ENCODE measurements at regions not wholly inside any gene's neighbourhood (a gene's known extent, or its start where the extent isn't known, plus 50 kb on each side); places are given as distances from the start of the nearest gene placed in this dataset.

DNA sequence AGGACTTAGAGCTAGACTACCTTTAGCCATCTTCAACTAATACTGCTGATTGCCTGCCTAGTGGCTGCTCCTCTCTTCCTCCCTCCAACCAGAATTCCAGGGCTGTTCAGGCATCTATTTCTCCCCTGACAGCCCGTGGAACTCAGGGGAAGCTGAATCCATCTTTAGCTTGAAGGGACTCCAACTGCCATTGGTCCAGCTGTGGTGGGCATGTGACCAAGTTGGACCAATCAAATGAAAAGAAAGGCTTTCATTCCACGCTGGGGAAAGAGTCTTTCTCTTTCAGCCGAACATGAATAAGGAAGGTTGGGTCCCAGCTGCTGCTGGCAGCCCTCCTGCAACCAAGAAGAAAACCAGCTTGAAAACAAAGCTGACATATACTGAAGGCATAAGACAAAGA, 168.5 kb upstream of the OBI1 start:
- no peaks in the 10 kb centered on the region for H3K4me1 ChIP-seq
- no peaks in the 10 kb centered on the region for H3K36me3 ChIP-seq
- TF ChIP-seq, protein P1, sequence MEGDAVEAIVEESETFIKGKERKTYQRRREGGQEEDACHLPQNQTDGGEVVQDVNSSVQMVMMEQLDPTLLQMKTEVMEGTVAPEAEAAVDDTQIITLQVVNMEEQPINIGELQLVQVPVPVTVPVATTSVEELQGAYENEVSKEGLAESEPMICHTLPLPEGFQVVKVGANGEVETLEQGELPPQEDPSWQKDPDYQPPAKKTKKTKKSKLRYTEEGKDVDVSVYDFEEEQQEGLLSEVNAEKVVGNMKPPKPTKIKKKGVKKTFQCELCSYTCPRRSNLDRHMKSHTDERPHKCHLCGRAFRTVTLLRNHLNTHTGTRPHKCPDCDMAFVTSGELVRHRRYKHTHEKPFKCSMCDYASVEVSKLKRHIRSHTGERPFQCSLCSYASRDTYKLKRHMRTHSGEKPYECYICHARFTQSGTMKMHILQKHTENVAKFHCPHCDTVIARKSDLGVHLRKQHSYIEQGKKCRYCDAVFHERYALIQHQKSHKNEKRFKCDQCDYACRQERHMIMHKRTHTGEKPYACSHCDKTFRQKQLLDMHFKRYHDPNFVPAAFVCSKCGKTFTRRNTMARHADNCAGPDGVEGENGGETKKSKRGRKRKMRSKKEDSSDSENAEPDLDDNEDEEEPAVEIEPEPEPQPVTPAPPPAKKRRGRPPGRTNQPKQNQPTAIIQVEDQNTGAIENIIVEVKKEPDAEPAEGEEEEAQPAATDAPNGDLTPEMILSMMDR (IDR thresholded peaks at IDR 0.05), result no peak
- no peak for TF ChIP-seq POLR2A (IDR thresholded peaks at IDR 0.05)
- intact Hi-C loops (cut with DNase I), result no loop called here
- WGBS (ENCODE audit: insufficient coverage, low coverage, low lambda C conversion rate, missing lambda C conversion rate), result 57% methylated on average over 3 of the region's 3 CpGs
- no peak for DNase-seq
- no peaks in the 10 kb centered on the region for H3K27me3 ChIP-seq
- no peaks in the 10 kb centered on the region for H3K9me3 ChIP-seq
- H3K27ac ChIP-seq, result no peak overlapping the region
- H3K4me3 ChIP-seq, result no peak overlapping the region
- ATAC-seq, result no peak

DNA sequence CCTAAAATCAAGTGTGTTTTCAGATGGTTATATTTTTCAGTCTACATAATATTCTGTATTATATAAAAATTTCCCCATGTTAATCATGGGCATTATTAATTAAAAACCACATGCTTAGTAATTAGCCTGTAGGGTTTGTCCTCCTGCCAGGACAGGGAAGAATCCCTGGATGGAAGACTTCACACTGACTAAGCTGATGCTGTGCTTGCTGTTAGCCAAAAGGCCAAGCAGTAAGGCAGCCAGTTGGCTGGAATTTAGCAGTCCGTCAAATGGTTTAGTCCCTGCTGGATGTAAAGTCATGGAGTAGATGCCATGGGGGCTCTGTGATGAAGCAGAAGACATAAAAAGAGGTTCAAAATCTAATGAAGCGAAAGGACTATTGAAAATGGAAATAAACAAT, 168.0 kb upstream of the OBI1 start:
- Histone ChIP-seq H3K4me1 (no peaks in the 10 kb centered on the region), H3K27me3 (no peaks in the 10 kb centered on the region), H3K27ac (no peak overlapping the region), H3K4me3 (no peak overlapping the region), H3K9me3 (no peaks in the 10 kb centered on the region), H3K36me3 (no peaks in the 10 kb centered on the region)
- 52% methylated on average over 2 of the region's 2 CpGs for WGBS (ENCODE audit: insufficient coverage, low coverage, low lambda C conversion rate, missing lambda C conversion rate)
- TF ChIP-seq POLR2A (IDR thresholded peaks at IDR 0.05), result no peak
- TF ChIP-seq, protein P1 (IDR thresholded peaks at IDR 0.05), result no peak
- ATAC-seq (no peak), DNase-seq (no peak)
- intact Hi-C loops (cut with DNase I), result no loop called here

DNA sequence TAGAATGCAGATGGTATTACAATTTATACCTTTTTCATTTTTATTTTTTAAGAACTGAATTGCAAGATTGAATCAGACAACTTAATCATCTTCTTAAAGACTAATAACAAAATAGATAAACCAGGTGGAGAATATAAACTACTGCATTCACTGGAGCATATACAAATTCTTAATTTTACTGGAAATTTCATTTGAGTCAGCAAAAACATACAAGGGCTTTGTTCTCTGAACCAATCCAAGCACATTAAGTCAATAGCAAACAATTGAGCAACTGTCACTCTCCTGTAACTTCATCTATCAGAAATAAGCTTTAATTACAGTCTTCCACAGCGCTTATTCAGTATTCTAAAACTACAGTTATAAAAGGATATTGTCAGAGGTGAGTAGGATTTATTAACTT, 167.4 kb upstream of the OBI1 start:
- Histone ChIP-seq H3K4me3 (no peak overlapping the region), H3K4me1 (no peaks in the 10 kb centered on the region), H3K27ac (no peak overlapping the region), H3K27me3 (no peaks in the 10 kb centered on the region), H3K9me3 (no peaks in the 10 kb centered on the region), H3K36me3 (no peaks in the 10 kb centered on the region)
- no peak for ATAC-seq
- DNase-seq, result no peak
- intact Hi-C loops (cut with DNase I), result no loop called here
- TF ChIP-seq, protein P1 (IDR thresholded peaks at IDR 0.05), result no peak
- no peak for TF ChIP-seq POLR2A (IDR thresholded peaks at IDR 0.05)
- WGBS (ENCODE audit: insufficient coverage, low coverage, low lambda C conversion rate, missing lambda C conversion rate), result 93% methylated on average over 1 of the region's 1 CpG

DNA sequence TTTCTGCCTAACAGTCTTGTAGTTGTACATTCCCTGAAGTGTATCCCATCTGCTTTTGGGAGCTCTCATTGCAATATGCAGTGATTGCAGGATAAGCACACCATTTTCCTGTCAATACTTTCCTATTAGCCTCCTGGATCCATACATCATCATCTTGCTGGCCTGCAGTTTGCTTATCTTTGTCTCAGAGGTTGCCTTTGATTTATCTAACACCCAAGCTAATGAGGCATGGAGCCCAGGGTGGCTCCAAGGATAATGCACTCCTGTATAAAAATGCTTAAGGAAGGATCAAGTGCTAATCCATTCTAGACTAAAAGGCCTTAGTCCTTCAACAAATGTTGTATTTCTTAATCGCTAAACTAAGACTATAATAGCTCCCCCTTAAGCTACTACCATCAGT, 161.6 kb upstream of the OBI1 start:
- Histone ChIP-seq H3K36me3 (no peaks in the 10 kb centered on the region), H3K4me1 (no peaks in the 10 kb centered on the region), H3K27ac (no peak overlapping the region), H3K4me3 (no peak overlapping the region), H3K27me3 (no peaks in the 10 kb centered on the region), H3K9me3 (no peaks in the 10 kb centered on the region)
- intact Hi-C loops (cut with DNase I), result no loop called here
- WGBS (ENCODE audit: insufficient coverage, low coverage, low lambda C conversion rate, missing lambda C conversion rate), result 60% methylated on average over 1 of the region's 1 CpG
- ATAC-seq (no peak), DNase-seq (no peak)
- no peak for TF ChIP-seq POLR2A (IDR thresholded peaks at IDR 0.05)
- TF ChIP-seq, protein P1 (IDR thresholded peaks at IDR 0.05), result no peak

DNA sequence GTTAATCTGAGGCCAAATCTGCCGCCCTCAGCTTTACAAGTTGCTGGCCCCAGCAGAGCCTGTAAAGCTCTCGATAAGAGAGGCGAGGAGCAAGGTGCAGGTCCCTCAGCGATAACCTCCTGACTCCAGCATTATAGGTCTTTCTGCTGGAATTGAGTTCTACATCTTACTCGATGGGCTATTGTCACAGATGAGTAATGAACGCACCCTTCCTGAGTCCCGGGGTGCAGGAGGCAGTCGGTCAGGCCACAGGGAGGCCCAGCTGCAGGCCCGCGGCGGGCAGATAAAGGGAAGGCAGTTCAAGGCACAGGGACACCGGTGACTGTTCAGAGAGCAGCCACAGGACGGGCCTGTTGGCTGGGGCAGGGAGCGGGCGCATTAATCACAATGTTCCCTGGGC, 157.6 kb upstream of the OBI1 start:
- Histone ChIP-seq H3K9me3 (no peaks in the 10 kb centered on the region), H3K27ac (no peak overlapping the region), H3K36me3 (no peaks in the 10 kb centered on the region), H3K4me3 (no peak overlapping the region), H3K27me3 (no peaks in the 10 kb centered on the region), H3K4me1 (no peaks in the 10 kb centered on the region)
- 78% methylated on average over 8 of the region's 15 CpGs for WGBS (ENCODE audit: insufficient coverage, low coverage, low lambda C conversion rate, missing lambda C conversion rate)
- TF ChIP-seq, protein P1 (IDR thresholded peaks at IDR 0.05), result no peak
- TF ChIP-seq POLR2A (IDR thresholded peaks at IDR 0.05), result no peak
- ATAC-seq, result no peak
- no peak for DNase-seq
- intact Hi-C loops (cut with DNase I), result no loop called here
